AG10803 (cell line): ENCODE measurements at regions not wholly inside any gene's neighbourhood (a gene's known extent, or its start where the extent isn't known, plus 50 kb on each side); places are given as distances from the start of the nearest gene placed in this dataset.

ENCODE experiments used
- DNase-seq: peaks from one replicate; pipeline ENCODE4 v3.0.0; 2010; ENCODE audit warnings: low read depth
- H3K4me3 ChIP-seq: 2 replicates; pipeline ENCODE4 v1.5.1; 2011; ENCODE audit warnings: mild to moderate bottlenecking, low read length, control low read depth
- TF ChIP-seq, protein P1 (sequence below): conservative IDR thresholded peaks from 2 replicates; pipeline ENCODE4 v1.5.1; 2011; ENCODE audit warnings: mild to moderate bottlenecking, low read length, control low read depth, inconsistent platforms

GRCh38 chr20:56793916-56794315, 164.8 kb downstream of the TFAP2C start:
- peak; percentile 36 for DNase-seq
- TF ChIP-seq, protein P1, sequence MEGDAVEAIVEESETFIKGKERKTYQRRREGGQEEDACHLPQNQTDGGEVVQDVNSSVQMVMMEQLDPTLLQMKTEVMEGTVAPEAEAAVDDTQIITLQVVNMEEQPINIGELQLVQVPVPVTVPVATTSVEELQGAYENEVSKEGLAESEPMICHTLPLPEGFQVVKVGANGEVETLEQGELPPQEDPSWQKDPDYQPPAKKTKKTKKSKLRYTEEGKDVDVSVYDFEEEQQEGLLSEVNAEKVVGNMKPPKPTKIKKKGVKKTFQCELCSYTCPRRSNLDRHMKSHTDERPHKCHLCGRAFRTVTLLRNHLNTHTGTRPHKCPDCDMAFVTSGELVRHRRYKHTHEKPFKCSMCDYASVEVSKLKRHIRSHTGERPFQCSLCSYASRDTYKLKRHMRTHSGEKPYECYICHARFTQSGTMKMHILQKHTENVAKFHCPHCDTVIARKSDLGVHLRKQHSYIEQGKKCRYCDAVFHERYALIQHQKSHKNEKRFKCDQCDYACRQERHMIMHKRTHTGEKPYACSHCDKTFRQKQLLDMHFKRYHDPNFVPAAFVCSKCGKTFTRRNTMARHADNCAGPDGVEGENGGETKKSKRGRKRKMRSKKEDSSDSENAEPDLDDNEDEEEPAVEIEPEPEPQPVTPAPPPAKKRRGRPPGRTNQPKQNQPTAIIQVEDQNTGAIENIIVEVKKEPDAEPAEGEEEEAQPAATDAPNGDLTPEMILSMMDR: no peak
- H3K4me3 ChIP-seq: no peak overlapping the region

DNA sequence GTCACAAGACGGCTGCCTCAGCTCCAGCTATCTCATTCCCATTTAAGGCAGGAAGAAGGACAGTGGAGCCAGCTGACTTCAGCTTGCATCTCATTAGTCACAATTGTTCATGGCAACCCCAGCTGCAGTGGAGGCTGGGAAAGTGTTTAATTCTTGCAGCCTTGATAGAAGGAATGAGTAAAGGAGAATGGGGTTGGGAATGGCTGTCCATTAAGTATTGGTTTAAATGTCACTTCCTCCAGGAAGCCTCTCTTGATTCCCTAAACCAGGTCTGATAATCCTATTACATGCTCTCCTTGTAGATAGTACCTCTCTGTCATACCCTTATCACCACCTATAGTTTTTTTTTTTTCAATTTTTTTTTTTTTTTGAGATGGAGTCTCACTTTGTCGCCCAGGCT, 166.4 kb downstream of the TFAP2C start:
- DNase-seq: no peak
- TF ChIP-seq, protein P1: no peak
- H3K4me3 ChIP-seq: no peak overlapping the region

DNA sequence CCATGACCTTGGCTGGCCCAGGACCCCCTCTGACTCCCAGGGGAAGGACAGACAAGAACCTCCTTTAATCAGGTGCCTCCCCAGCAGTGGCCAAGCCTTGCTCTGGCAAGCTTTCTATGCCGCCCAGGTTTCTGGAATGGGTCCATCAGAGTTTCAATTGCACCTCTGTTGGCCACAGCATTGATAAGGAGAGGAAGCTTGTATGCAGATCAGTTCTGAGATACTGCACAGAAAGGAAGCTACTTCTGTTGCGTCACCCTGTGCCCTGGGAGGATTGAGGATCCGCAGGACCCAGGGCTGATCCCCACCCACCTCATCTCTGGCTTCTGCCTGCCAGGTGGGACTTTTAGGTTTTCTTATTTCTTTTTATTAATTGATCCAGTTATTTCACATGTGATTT, 167.2 kb downstream of the TFAP2C start:
- H3K4me3 ChIP-seq: no peak overlapping the region
- no peak for DNase-seq
- TF ChIP-seq, protein P1: no peak

GRCh38 chr20:56797023-56797422, 167.9 kb downstream of the TFAP2C start:
- no peak for DNase-seq
- TF ChIP-seq, protein P1: no peak
- no peak overlapping the region for H3K4me3 ChIP-seq

DNA sequence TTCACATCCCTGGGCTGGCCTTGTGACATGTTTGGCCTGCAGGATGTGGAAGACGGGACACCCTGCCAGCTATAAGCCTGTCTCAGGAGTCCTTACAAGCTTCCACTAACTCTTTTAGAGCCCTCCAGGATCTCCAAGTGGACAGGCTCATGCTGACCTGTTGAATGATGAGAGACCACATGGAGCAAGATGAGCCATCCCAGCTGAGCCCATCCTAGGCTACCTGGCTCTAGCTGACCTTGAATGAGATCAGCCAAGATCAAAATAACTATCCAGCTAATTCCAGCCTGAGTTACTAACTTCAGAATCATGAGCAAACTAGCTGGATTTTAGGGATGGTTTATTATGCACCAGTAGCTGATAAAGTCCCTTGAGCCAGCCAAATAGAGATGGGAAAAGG, 169.5 kb downstream of the TFAP2C start:
- no peak overlapping the region for H3K4me3 ChIP-seq
- DNase-seq: no peak
- TF ChIP-seq, protein P1: no peak

DNA sequence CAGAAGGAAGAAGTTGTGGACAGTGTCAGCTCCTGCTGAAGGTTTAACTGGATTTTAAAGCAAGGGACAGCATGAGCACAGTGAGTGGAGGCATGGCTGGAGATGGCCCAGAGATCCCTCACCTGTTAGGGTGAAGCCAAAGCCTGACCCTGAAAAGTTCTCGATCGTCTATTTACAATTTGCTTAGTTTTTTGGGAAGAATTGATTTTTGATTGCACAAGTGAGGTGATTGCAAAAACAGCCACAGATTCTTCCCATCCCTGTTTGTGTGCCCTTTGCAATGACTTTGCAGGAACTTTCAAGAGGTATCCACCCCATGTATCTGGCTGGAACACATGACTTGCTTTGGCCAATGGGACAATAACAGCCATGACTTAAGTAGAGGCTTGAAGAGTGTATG, 170.1 kb downstream of the TFAP2C start:
- DNase-seq: no peak
- TF ChIP-seq, protein P1: no peak
- no peak overlapping the region for H3K4me3 ChIP-seq

GRCh38 chr20:56800088-56800487, 171.0 kb downstream of the TFAP2C start:
- no peak for DNase-seq
- TF ChIP-seq, protein P1: no peak
- no peak overlapping the region for H3K4me3 ChIP-seq
